HCT116 (cell line): ENCODE measurements at regions not wholly inside any gene's neighbourhood (a gene's known extent, or its start where the extent isn't known, plus 50 kb on each side); places are given as distances from the start of the nearest gene placed in this dataset.
A peak's percentile ranks its signal among the peaks of the same experiment; 100 is the strongest.

ENCODE experiments used
- ATAC-seq: fragments of 200-7000 bp; cut with Tn5 transposase; 2 replicates; pipeline ENCODE4 v1.9.1; 2020; ENCODE audit warnings: mild to moderate bottlenecking, moderate library complexity
- BruUV-seq: library from RNA; stranded (reverse); fragments of 400-500 nt; replicated peaks from 2 replicates; lab custom pipeline; 2021; lab: Mats Ljungman, UMichigan
- CTCF ChIA-PET: fragments of 300-600 bp; sonication (Branson Sonifier 250); formaldehyde crosslinking; loops from one replicate; lab custom pipeline; 2021; ENCODE audit warnings: antibody characterized with exemption; lab: Charles Lee
- POLR2A ChIA-PET: fragments of 300-600, 350-600 bp; sonication (Branson Sonifier 250); formaldehyde crosslinking; loops from one replicate; lab custom pipeline; 2021; ENCODE audit warnings: antibody characterized with exemption; lab: Charles Lee
- RAD21 ChIA-PET, 2 experiments: fragments of 300-600 bp; sonication (Branson Sonifier 250); formaldehyde crosslinking; loops; one replicate each; lab custom pipeline; 2023; ENCODE audit warnings: low total read pairs in 2 of 2; ENCODE audit not compliant: uncharacterized antibody in 2 of 2, unreplicated experiment in 2 of 2, low non-redundant PET in 1 of 2; lab: Charles Lee
- DNase-seq: peaks from one replicate; pipeline ENCODE4 v3.0.0-alpha.2; 2010; ENCODE audit warnings: low read depth, low spot score
- H2AFZ ChIP-seq: fragments of 200-600 bp; shearing (Covaris generic), sonication (generic); 2 replicates; pipeline ENCODE4 v1.6.1; 2017; ENCODE audit warnings: low read depth, mixed run types, mixed read lengths, antibody characterized with exemption, low read length; ENCODE audit not compliant: poor library complexity, severe bottlenecking
- H3K27ac ChIP-seq: 2 replicates; pipeline ENCODE4 v1.5.1; 2012; ENCODE audit warnings: low read depth, low read length
- H3K27me3 ChIP-seq: fragments of 200-600 bp; sonication (generic); 2 replicates; pipeline ENCODE4 v1.6.1; 2016; ENCODE audit warnings: mixed run types, low read length, mixed read lengths; ENCODE audit not compliant: insufficient read depth
- H3K36me3 ChIP-seq, 2 experiments: fragments of 200-500 bp in 1 of 2; fragments of 200-600 bp in 1 of 2; sonication (Bioruptor generic) in 1 of 2; sonication (generic) in 1 of 2; 2 replicates each; pipeline versions ENCODE4 v1.5.1 to v1.6.1; 2014 to 2016; ENCODE audit warnings: low read length in 2 of 2, inconsistent platforms in 1 of 2, mixed read lengths in 1 of 2, mixed run types in 1 of 2; ENCODE audit not compliant: insufficient read depth in 2 of 2, control insufficient read depth in 1 of 2
- H3K4me1 ChIP-seq, 2 experiments: fragments of 200-600 bp in 1 of 2; sonication (generic) in 1 of 2; 2 replicates each; pipeline versions ENCODE4 v1.5.1 to v1.6.1; 2012 to 2017; ENCODE audit warnings: low read length in 2 of 2, inconsistent platforms in 1 of 2, mild to moderate bottlenecking in 1 of 2, mixed read lengths in 1 of 2, mixed run types in 1 of 2, moderate library complexity in 1 of 2; ENCODE audit not compliant: insufficient read depth in 2 of 2, control insufficient read depth in 1 of 2
- H3K4me2 ChIP-seq: fragments of 200-600 bp; sonication (generic); 2 replicates; pipeline ENCODE4 v1.6.1; 2017; ENCODE audit warnings: mixed run types, low read length, mixed read lengths
- H3K4me3 ChIP-seq, 2 experiments: fragments of 200-600 bp in 1 of 2; sonication (generic) in 1 of 2; replicated peaks in 1 of 2; 2 replicates each; pipeline ENCODE4 v1.5.1; 2011 to 2016; ENCODE audit warnings: low read length in 2 of 2, control low read depth in 1 of 2, low read depth in 1 of 2, mild to moderate bottlenecking in 1 of 2, mixed read lengths in 1 of 2, mixed run types in 1 of 2
- H3K79me2 ChIP-seq: fragments of 200-600 bp; sonication (generic); 2 replicates; pipeline ENCODE4 v1.6.1; 2017; ENCODE audit warnings: mild to moderate bottlenecking, mixed run types, low read length, moderate library complexity, mixed read lengths; ENCODE audit not compliant: insufficient read depth
- H3K9ac ChIP-seq: fragments of 200-600 bp; sonication (generic); 2 replicates; pipeline ENCODE4 v1.6.1; 2016; ENCODE audit warnings: low read length, mixed read lengths
- H3K9me2 ChIP-seq: fragments of 200-600 bp; sonication (generic), shearing (Covaris generic); 2 replicates; pipeline ENCODE4 v1.6.1; 2017; ENCODE audit warnings: mixed run types, mild to moderate bottlenecking, moderate library complexity; ENCODE audit not compliant: insufficient read depth
- H3K9me3 ChIP-seq, 2 experiments: fragments of 200-500 bp in 1 of 2; fragments of 200-600 bp in 1 of 2; sonication (Bioruptor generic) in 1 of 2; sonication (generic) in 1 of 2; 2 replicates each; pipeline ENCODE4 v1.6.1; 2014 to 2017; ENCODE audit warnings: low read length in 2 of 2, mixed read lengths in 2 of 2, inconsistent platforms in 1 of 2, low read depth in 1 of 2, mild to moderate bottlenecking in 1 of 2, mixed run types in 1 of 2, moderate library complexity in 1 of 2; ENCODE audit not compliant: control insufficient read depth in 1 of 2, insufficient read depth in 1 of 2
- H4K20me1 ChIP-seq: fragments of 200-600 bp; sonication (generic), shearing (Covaris generic); 2 replicates; pipeline ENCODE4 v1.6.1; 2017; ENCODE audit warnings: mixed run types, mild to moderate bottlenecking, moderate library complexity; ENCODE audit not compliant: insufficient read depth
- CBX3 ChIP-seq: IDR thresholded peaks from 2 replicates; pipeline ENCODE4 v1.6.1; 2012; ENCODE audit warnings: low read depth
- CEBPB ChIP-seq: IDR thresholded peaks from 2 replicates; pipeline ENCODE4 v1.6.1; 2012; ENCODE audit warnings: low read depth
- EZH2 ChIP-seq: fragments of 200-600 bp; sonication (generic); IDR thresholded peaks from 2 replicates; pipeline ENCODE4 v1.6.1; 2017; ENCODE audit warnings: antibody characterized with exemption, mixed run types
- FOSL1 ChIP-seq: IDR thresholded peaks from 2 replicates; pipeline ENCODE4 v1.6.1; 2012; ENCODE audit warnings: low read depth
- JUND ChIP-seq: IDR thresholded peaks from 2 replicates; pipeline ENCODE4 v1.6.1; 2012
- POLR2AphosphoS5 ChIP-seq: IDR thresholded peaks from 2 replicates; pipeline ENCODE4 v1.6.1; 2011; ENCODE audit warnings: mild to moderate bottlenecking, low read depth, low read length, moderate library complexity
- RAD21 ChIP-seq: IDR thresholded peaks from 2 replicates; pipeline ENCODE4 v1.6.1; 2012; ENCODE audit warnings: low read depth, mild to moderate bottlenecking
- SP1 ChIP-seq: IDR thresholded peaks from 2 replicates; pipeline ENCODE4 v1.6.1; 2012; ENCODE audit warnings: low read depth
- SRF ChIP-seq: IDR thresholded peaks from 2 replicates; pipeline ENCODE4 v1.6.1; 2012; ENCODE audit warnings: low read depth
- ZFX ChIP-seq: fragments of 450-650 bp; IDR thresholded peaks from 2 replicates; pipeline ENCODE4 v1.6.1; 2017
- ZNF274 ChIP-seq: fragments of 200-500 bp; sonication (Bioruptor generic); IDR thresholded peaks from 2 replicates; pipeline ENCODE4 v1.6.1; 2014; ENCODE audit warnings: mild to moderate bottlenecking, low read depth, low read length, inconsistent platforms
- intact Hi-C: fragments of 100-400 bp; cut with micrococcal nuclease; formaldehyde crosslinking; loops from 2 replicates; pipeline ENCODE4 v1.10.0; 2022
- TF ChIP-seq, protein P1 (sequence below), 3 experiments: fragments of 200-600 bp in 1 of 3; sonication (generic) in 1 of 3; IDR thresholded peaks in 2 of 3; conservative IDR thresholded peaks in 1 of 3; 2 replicates each; pipeline ENCODE4 v1.5.1; 2012 to 2017; ENCODE audit warnings: low read depth in 2 of 3, low read length in 2 of 3, antibody characterized with exemption in 1 of 3, borderline replicate concordance in 1 of 3, control low read depth in 1 of 3, mild to moderate bottlenecking in 1 of 3, mixed read lengths in 1 of 3, mixed run types in 1 of 3, moderate library complexity in 1 of 3; ENCODE audit not compliant: insufficient read depth in 1 of 3
- TF ChIP-seq, protein P2 (sequence below): IDR thresholded peaks from 2 replicates; pipeline ENCODE4 v1.6.1; 2012
- TF ChIP-seq, protein P3 (sequence below): IDR thresholded peaks from 2 replicates; pipeline ENCODE4 v1.6.1; 2012

DNA sequence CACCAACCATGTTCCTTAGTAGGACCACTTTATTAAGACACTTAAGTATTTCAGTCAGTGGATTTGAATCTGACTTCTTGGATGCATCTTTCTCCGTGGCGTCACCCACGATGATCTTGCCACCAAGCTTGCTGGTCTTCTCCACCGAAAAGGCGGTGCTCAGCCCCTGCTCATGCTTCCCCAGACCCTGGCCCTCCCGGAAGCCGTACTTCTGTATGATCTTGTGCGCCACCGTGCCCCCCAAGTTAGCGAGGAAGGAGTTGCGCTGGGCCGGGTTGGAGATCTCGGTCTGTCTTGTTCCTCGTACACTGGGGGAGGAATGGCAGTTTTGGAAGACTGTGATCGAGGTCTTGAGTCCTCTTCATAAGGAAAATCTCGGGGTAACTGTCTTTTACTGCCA lies 213.4 kb upstream of the NANOGP8 start:
- Histone ChIP-seq H2AFZ (no peak overlapping the region), H3K79me2 (no peaks in the 10 kb centered on the region), H4K20me1 (no peaks in the 10 kb centered on the region), H3K4me2 (no peak overlapping the region), H3K9me3 (no peaks in the 10 kb centered on the region), H3K27ac (no peak overlapping the region), H3K27me3 (no peaks in the 10 kb centered on the region), H3K36me3 (no peaks in the 10 kb centered on the region; a peak in 1 of 4 replicates), H3K9ac (no peak overlapping the region), H3K9me2 (no peaks in the 10 kb centered on the region), H3K4me3 (no peak overlapping the region), H3K4me1 (peaks cover 7 to 9% of the 10 kb centered on the region in 2 experiments)
- ChIA-PET POLR2A (no interaction called here), RAD21 (no interaction called here), CTCF (no interaction called here)
- ATAC-seq (no peak), DNase-seq (no peak)
- BruUV-seq, result no TSS peak
- TF ChIP-seq POLR2AphosphoS5, result no peak
- intact Hi-C loops, result no loop called here

DNA sequence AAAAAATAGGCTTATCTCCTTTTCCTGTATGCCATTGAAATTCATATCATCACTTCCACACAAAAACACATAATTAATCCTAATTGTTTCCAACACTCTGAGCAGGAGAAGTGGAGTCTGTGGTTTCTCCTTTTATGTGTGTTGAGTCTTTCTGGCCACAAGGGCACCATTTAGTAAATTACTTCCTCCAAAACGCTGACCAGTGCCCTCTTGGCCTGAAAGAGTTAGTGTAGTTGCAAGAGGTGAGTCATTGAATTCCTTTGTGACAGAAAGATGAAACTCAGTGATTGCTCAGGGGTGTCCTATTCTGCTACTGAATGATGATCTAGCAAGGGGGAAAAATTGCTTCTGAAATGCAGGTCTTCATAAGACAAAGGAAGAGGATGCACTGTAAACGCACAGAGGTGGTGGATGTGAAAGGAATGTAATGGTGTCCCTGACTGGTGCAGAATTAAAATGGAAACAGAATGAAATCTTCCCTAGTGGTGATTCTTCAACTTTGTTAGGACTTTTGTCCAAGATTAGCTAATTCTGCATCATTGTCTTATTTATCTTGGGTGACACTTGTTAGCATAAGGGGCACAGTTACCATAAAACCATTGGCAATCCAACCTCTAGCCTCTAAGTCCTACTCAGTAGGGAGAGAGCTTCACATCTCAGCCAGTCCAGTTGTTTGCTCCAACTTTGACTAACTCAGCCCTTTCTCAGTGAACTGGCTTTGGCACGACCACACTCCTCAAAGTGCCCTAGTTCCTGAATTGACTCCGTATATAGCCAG lies 208.4 kb upstream of the NANOGP8 start:
- H3K36me3 ChIP-seq, result no peaks in the 10 kb centered on the region; a peak in 1 of 4 replicates
- ATAC-seq (peak; percentile 93), DNase-seq (peak; percentile 86)
- H2AFZ ChIP-seq, result peak overlapping the region; percentile 24
- ChIA-PET POLR2A (no interaction called here), RAD21 (no interaction called here), CTCF (interaction anchor here (1.3 to 8.7 kb wide), 2 partner anchors 12 to 151 kb away, joined by 4 to 173 read pairs; no protein-coding TSS in a partner anchor)
- no peaks in the 10 kb centered on the region for H3K27me3 ChIP-seq
- no peaks in the 10 kb centered on the region for H4K20me1 ChIP-seq
- H3K27ac ChIP-seq, result peak overlapping the region; percentile 30
- peaks cover 16 to 20% of the 10 kb centered on the region in 2 experiments for H3K4me1 ChIP-seq
- TF ChIP-seq ZNF274, result no peak
- TF ChIP-seq EZH2, result no peak
- TF ChIP-seq, protein P1, sequence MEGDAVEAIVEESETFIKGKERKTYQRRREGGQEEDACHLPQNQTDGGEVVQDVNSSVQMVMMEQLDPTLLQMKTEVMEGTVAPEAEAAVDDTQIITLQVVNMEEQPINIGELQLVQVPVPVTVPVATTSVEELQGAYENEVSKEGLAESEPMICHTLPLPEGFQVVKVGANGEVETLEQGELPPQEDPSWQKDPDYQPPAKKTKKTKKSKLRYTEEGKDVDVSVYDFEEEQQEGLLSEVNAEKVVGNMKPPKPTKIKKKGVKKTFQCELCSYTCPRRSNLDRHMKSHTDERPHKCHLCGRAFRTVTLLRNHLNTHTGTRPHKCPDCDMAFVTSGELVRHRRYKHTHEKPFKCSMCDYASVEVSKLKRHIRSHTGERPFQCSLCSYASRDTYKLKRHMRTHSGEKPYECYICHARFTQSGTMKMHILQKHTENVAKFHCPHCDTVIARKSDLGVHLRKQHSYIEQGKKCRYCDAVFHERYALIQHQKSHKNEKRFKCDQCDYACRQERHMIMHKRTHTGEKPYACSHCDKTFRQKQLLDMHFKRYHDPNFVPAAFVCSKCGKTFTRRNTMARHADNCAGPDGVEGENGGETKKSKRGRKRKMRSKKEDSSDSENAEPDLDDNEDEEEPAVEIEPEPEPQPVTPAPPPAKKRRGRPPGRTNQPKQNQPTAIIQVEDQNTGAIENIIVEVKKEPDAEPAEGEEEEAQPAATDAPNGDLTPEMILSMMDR (IDR thresholded peaks at IDR 0.05 in 2 of 3, conservative IDR thresholded peaks at IDR 0.05 in 1 of 3; ENCODE audit: borderline replicate concordance in 1 of 3, insufficient read depth in 1 of 3, low read depth in 2 of 3, low read length in 2 of 3), result peak in 2 of 3 experiments; percentile 32 to 48; a peak in 2 of 6 replicates
- TF ChIP-seq CBX3, result peak; percentile 76
- TF ChIP-seq RAD21, result peak; percentile 36
- no peak for TF ChIP-seq POLR2AphosphoS5
- TF ChIP-seq, protein P2, sequence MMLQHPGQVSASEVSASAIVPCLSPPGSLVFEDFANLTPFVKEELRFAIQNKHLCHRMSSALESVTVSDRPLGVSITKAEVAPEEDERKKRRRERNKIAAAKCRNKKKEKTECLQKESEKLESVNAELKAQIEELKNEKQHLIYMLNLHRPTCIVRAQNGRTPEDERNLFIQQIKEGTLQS, result 0 out of 2 replicates have a peak, but pooled peaks have one; percentile 39
- TF ChIP-seq, protein P3, sequence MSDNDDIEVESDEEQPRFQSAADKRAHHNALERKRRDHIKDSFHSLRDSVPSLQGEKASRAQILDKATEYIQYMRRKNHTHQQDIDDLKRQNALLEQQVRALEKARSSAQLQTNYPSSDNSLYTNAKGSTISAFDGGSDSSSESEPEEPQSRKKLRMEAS, result peak; percentile 37; the same call in 1 of the 2 replicates
- TF ChIP-seq CEBPB, result peak; percentile 57; the same call in 1 of the 2 replicates
- TF ChIP-seq SP1, result peak; percentile 81
- TF ChIP-seq JUND, result peak; percentile 82
- peak; percentile 82 for TF ChIP-seq FOSL1
- TF ChIP-seq ZFX, result no peak
- TF ChIP-seq SRF, result 0 out of 2 replicates have a peak, but pooled peaks have one; percentile 33
- H3K9me2 ChIP-seq, result no peaks in the 10 kb centered on the region
- H3K4me3 ChIP-seq, result no peak overlapping the region
- H3K79me2 ChIP-seq, result no peaks in the 10 kb centered on the region
- no peak overlapping the region for H3K9ac ChIP-seq
- BruUV-seq, result no TSS peak
- H3K9me3 ChIP-seq, result no peaks in the 10 kb centered on the region
- intact Hi-C loops, result loop anchor here (1.0 kb wide), 1 partner anchor 151 kb away; no protein-coding TSS in a partner anchor
- peak overlapping the region; percentile 30 for H3K4me2 ChIP-seq
